B cell (primary cell): ENCODE measurements at regions not wholly inside any gene's neighbourhood (a gene's known extent, or its start where the extent isn't known, plus 50 kb on each side); places are given as distances from the start of the nearest gene placed in this dataset.

ENCODE experiments used
- ATAC-seq: fragments of 200-7000 bp; cut with Tn5 transposase; one replicate; pipeline ENCODE4 v1.10.0; 2021; ENCODE audit warnings: low read depth, mild to moderate bottlenecking, moderate number of reproducible peaks, moderate library complexity
- CTCF ChIA-PET: fragments of 350-600 bp; sonication (Branson Sonifier 250); formaldehyde crosslinking; loops from one replicate; lab custom pipeline; 2021; ENCODE audit warnings: antibody characterized with exemption, inconsistent platforms; lab: Charles Lee
- POLR2A ChIA-PET: fragments of 350-600 bp; sonication (Branson Sonifier 250); formaldehyde crosslinking; loops from one replicate; lab custom pipeline; 2021; ENCODE audit warnings: antibody characterized with exemption; lab: Charles Lee
- DNase-seq: peaks from one replicate; pipeline ENCODE4 v3.0.0; 2013
- H2AFZ ChIP-seq: 2 replicates; pipeline ENCODE4 v1.6.1; 2012; ENCODE audit warnings: mild to moderate bottlenecking, low read depth, low read length; ENCODE audit not compliant: insufficient read depth, poor library complexity, severe bottlenecking
- H3K27ac ChIP-seq, 2 donors: 1 replicate in 1 of 2; 2 replicates in 1 of 2; pipeline ENCODE4 v1.5.1; 2012 to 2013; ENCODE audit warnings: low read length in 2 of 2, mild to moderate bottlenecking in 2 of 2, moderate library complexity in 1 of 2
- H3K27me3 ChIP-seq, 4 experiments: fragments of 200-600 bp in 1 of 4; sonication (generic) in 1 of 4; replicated peaks in 1 of 4; 1 replicate in 2 of 4; 2 replicates in 2 of 4; pipeline versions ENCODE4 v1.6.1 to v1.7.0; 2013 to 2016; ENCODE audit warnings: low read length in 3 of 4, mild to moderate bottlenecking in 2 of 4, mixed read lengths in 1 of 4, moderate library complexity in 1 of 4; ENCODE audit not compliant: insufficient read depth in 4 of 4, control insufficient read depth in 3 of 4; ENCODE audit errors: control extremely low read depth in 1 of 4
- H3K36me3 ChIP-seq, 2 experiments: replicated peaks in 1 of 2; 1 replicate in 1 of 2; 2 replicates in 1 of 2; pipeline versions ENCODE4 v1.6.1 to v1.7.1; 2013; ENCODE audit warnings: low read length in 1 of 2; ENCODE audit not compliant: insufficient read depth in 2 of 2, control insufficient read depth in 1 of 2; ENCODE audit errors: control extremely low read depth in 1 of 2, extremely low read depth in 1 of 2
- H3K4me1 ChIP-seq, 2 donors: fragments of 200-600 bp in 1 of 2; sonication (generic) in 1 of 2; 1 replicate in 1 of 2; 2 replicates in 1 of 2; pipeline versions ENCODE4 v1.5.1 to v1.6.1; 2013 to 2017; ENCODE audit warnings: low read length in 2 of 2; ENCODE audit not compliant: control insufficient read depth in 2 of 2, insufficient read depth in 2 of 2
- H3K4me2 ChIP-seq: replicated peaks from 2 replicates; pipeline ENCODE3; 2012; ENCODE audit warnings: mild to moderate bottlenecking, low read depth, low read length; ENCODE audit not compliant: poor library complexity, severe bottlenecking
- H3K4me3 ChIP-seq, 5 experiments: fragments of 200-600 bp in 1 of 5; sonication (generic) in 1 of 5; 1 replicate in 3 of 5; 2 replicates in 2 of 5; pipeline versions ENCODE4 v1.5.1 to v1.7.0; 2011 to 2016; ENCODE audit warnings: low read length in 4 of 5, mild to moderate bottlenecking in 4 of 5, low read depth in 2 of 5, control low read depth in 1 of 5, moderate library complexity in 1 of 5; ENCODE audit not compliant: insufficient read depth in 1 of 5; ENCODE audit errors: control extremely low read depth in 1 of 5, extremely low read depth in 1 of 5
- H3K79me2 ChIP-seq: fragments of 200-600 bp; sonication (generic); one replicate; pipeline ENCODE4 v1.6.0; 2016; ENCODE audit warnings: low read length; ENCODE audit not compliant: control insufficient read depth, insufficient read depth
- H3K9ac ChIP-seq: fragments of 200-600 bp; sonication (generic); 2 replicates; pipeline ENCODE4 v1.6.1; 2017; ENCODE audit warnings: mild to moderate bottlenecking, low read length, moderate library complexity
- H3K9me3 ChIP-seq, 3 donors: one replicate each; pipeline versions ENCODE4 v1.6.1 to v1.7.1; 2013; ENCODE audit warnings: low read length in 2 of 3; ENCODE audit not compliant: control insufficient read depth in 2 of 3, insufficient read depth in 1 of 3; ENCODE audit errors: control extremely low read depth in 1 of 3
- H4K20me1 ChIP-seq: 2 replicates; pipeline ENCODE4 v1.6.0; 2012; ENCODE audit warnings: mild to moderate bottlenecking, low read length; ENCODE audit not compliant: insufficient read depth, control insufficient read depth, poor library complexity, severe bottlenecking
- H3K27ac Mint-ChIP-seq: one replicate; pipeline ENCODE4 v1.8.0; 2021; ENCODE audit warnings: mixed read lengths
- H3K27me3 Mint-ChIP-seq: one replicate; pipeline ENCODE4 v1.8.0; 2021; ENCODE audit warnings: mixed read lengths
- H3K4me1 Mint-ChIP-seq: one replicate; pipeline ENCODE4 v1.8.0; 2021; ENCODE audit warnings: mixed read lengths
- H3K4me3 Mint-ChIP-seq: one replicate; pipeline ENCODE4 v1.8.0; 2021; ENCODE audit warnings: mixed read lengths
- H3K9me3 Mint-ChIP-seq: one replicate; pipeline ENCODE4 v1.8.0; 2022; ENCODE audit warnings: mixed read lengths; ENCODE audit not compliant: insufficient read depth
- EZH2 ChIP-seq: IDR thresholded peaks from 2 replicates; pipeline ENCODE4 v1.6.1; 2012; ENCODE audit warnings: borderline replicate concordance, low read depth, mild to moderate bottlenecking, moderate library complexity, low read length; ENCODE audit not compliant: insufficient read depth, poor library complexity, severe bottlenecking
- WGBS: methylation state at CpG from one replicate; pipeline ENCODE4 v1.1.5; 2013; ENCODE audit warnings: missing lambda C conversion rate; ENCODE audit not compliant: insufficient coverage; 5-methylcytosine and 5-hydroxymethylcytosine counted together
- intact Hi-C: fragments of 100-400 bp; cut with micrococcal nuclease; formaldehyde crosslinking; loops from one replicate; pipeline ENCODE4 v1.10.0; 2022
- TF ChIP-seq, protein P1 (sequence below): fragments of 200-600 bp; IDR thresholded peaks from one replicate; pipeline ENCODE4 v1.8.0; 2022; ENCODE audit warnings: antibody characterized with exemption, mild to moderate bottlenecking

GRCh38 chr6:147891671-147892070, 383.2 kb downstream of the SAMD5 start:
- WGBS = 80% methylated on average over 8 of the region's 8 CpGs
- no peak overlapping the region for H3K4me3 Mint-ChIP-seq
- Histone ChIP-seq H3K36me3 (no peaks in the 10 kb centered on the region), H3K4me1 (no peaks in the 10 kb centered on the region), H3K27me3 (no peaks in the 10 kb centered on the region), H2AFZ (no peak overlapping the region), H3K4me3 (no peak overlapping the region), H4K20me1 (no peaks in the 10 kb centered on the region), H3K9ac (no peak overlapping the region), H3K9me3 (no peaks in the 10 kb centered on the region), H3K79me2 (no peaks in the 10 kb centered on the region), H3K4me2 (no peak overlapping the region), H3K27ac (no peak overlapping the region)
- TF ChIP-seq EZH2 = no peak
- TF ChIP-seq, protein P1, sequence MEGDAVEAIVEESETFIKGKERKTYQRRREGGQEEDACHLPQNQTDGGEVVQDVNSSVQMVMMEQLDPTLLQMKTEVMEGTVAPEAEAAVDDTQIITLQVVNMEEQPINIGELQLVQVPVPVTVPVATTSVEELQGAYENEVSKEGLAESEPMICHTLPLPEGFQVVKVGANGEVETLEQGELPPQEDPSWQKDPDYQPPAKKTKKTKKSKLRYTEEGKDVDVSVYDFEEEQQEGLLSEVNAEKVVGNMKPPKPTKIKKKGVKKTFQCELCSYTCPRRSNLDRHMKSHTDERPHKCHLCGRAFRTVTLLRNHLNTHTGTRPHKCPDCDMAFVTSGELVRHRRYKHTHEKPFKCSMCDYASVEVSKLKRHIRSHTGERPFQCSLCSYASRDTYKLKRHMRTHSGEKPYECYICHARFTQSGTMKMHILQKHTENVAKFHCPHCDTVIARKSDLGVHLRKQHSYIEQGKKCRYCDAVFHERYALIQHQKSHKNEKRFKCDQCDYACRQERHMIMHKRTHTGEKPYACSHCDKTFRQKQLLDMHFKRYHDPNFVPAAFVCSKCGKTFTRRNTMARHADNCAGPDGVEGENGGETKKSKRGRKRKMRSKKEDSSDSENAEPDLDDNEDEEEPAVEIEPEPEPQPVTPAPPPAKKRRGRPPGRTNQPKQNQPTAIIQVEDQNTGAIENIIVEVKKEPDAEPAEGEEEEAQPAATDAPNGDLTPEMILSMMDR = no peak
- DNase-seq (no peak), ATAC-seq (no peak)
- intact Hi-C loops = no loop called here
- H3K27me3 Mint-ChIP-seq = no peaks in the 10 kb centered on the region
- ChIA-PET CTCF (no interaction called here), POLR2A (no interaction called here)
- no peaks in the 10 kb centered on the region for H3K4me1 Mint-ChIP-seq
- H3K9me3 Mint-ChIP-seq = peaks cover 3% of the 10 kb centered on the region
- H3K27ac Mint-ChIP-seq = no peak overlapping the region

DNA sequence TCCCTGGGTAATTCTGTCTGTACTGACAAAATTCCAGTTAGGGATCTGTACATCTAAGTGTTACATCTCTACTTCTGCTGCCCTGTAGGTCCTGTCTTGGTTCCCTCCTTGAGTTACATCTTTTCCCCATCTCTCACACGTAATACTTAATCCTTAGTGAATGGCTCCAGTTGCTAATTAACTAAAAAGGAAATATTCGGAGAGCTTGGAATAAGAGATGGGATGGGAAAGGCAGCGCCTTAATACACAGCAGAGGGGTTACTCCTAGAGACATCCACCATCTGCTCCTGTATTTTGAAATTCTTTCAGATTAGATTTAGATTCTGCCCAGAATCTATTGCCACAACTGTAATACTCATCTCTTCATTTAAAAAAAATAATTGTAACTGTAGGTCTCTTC, 384.0 kb downstream of the SAMD5 start:
- H3K4me1 Mint-ChIP-seq = no peaks in the 10 kb centered on the region
- H3K4me3 Mint-ChIP-seq = no peak overlapping the region
- no peak overlapping the region for H3K9ac ChIP-seq
- H3K36me3 ChIP-seq = no peaks in the 10 kb centered on the region
- intact Hi-C loops = no loop called here
- no peaks in the 10 kb centered on the region for H3K9me3 Mint-ChIP-seq
- ChIA-PET CTCF (no interaction called here), POLR2A (no interaction called here)
- WGBS = no CpG with 5 or more reads among the region's 3 CpGs
- DNase-seq = no peak
- no peaks in the 10 kb centered on the region for H3K4me1 ChIP-seq
- no peaks in the 10 kb centered on the region for H4K20me1 ChIP-seq
- no peaks in the 10 kb centered on the region for H3K27me3 ChIP-seq
- H3K27me3 Mint-ChIP-seq = no peaks in the 10 kb centered on the region
- H2AFZ ChIP-seq = no peak overlapping the region
- no peak overlapping the region for H3K4me3 ChIP-seq
- no peak overlapping the region for H3K4me2 ChIP-seq
- TF ChIP-seq EZH2 = no peak
- TF ChIP-seq, protein P1 = no peak
- no peak overlapping the region for H3K27ac ChIP-seq
- no peak overlapping the region for H3K27ac Mint-ChIP-seq
- H3K9me3 ChIP-seq = no peaks in the 10 kb centered on the region
- no peak for ATAC-seq
- H3K79me2 ChIP-seq = no peaks in the 10 kb centered on the region
